Heart right ventricle (tissue), 16 donors: ENCODE measurements at regions not wholly inside any gene's neighbourhood (a gene's known extent, or its start where the extent isn't known, plus 50 kb on each side); places are given as distances from the start of the nearest gene placed in this dataset.

Experiments used
- ATAC-seq, 8 donors: fragments of 200-7000 bp; cut with Tn5 transposase; one replicate each; pipeline ENCODE4 v1.9.1; 2020; ENCODE audit warnings: mild to moderate bottlenecking in 8 of 8, moderate library complexity in 8 of 8, moderate number of reproducible peaks in 1 of 8
- DNase-seq, 2 donors: peaks; one replicate each; pipeline ENCODE4 v3.0.0-alpha.2; 2020
- H3K27ac ChIP-seq, 10 donors: fragments of 200-600 bp; sonication (generic) in 2 of 10; one replicate each; pipeline versions ENCODE4 v1.5.0 to v1.8.0; 2020 to 2022; ENCODE audit warnings: mild to moderate bottlenecking in 3 of 10
- H3K27me3 ChIP-seq, 7 donors: fragments of 200-600 bp; one replicate each; pipeline ENCODE4 v1.8.0; 2021 to 2022; ENCODE audit warnings: mild to moderate bottlenecking in 2 of 7
- H3K36me3 ChIP-seq, 9 donors: fragments of 200-600 bp; sonication (generic) in 1 of 9; one replicate each; pipeline versions ENCODE4 v1.5.0 to v1.8.0; 2020 to 2022; ENCODE audit warnings: mild to moderate bottlenecking in 2 of 9
- H3K4me1 ChIP-seq, 9 donors: fragments of 200-600 bp; sonication (generic) in 1 of 9; one replicate each; pipeline versions ENCODE4 v1.5.0 to v1.8.0; 2020 to 2022; ENCODE audit warnings: mild to moderate bottlenecking in 4 of 9
- H3K4me3 ChIP-seq, 10 donors: fragments of 200-600 bp; sonication (generic) in 2 of 10; one replicate each; pipeline versions ENCODE4 v1.5.0 to v1.8.0; 2020 to 2022; ENCODE audit warnings: mild to moderate bottlenecking in 7 of 10, moderate library complexity in 2 of 10
- H3K9me3 ChIP-seq, 11 donors: fragments of 200-600 bp in 10 of 11; sonication (generic) in 2 of 11; one replicate each; pipeline versions ENCODE4 v1.5.0 to v1.8.0; 2013 to 2022; ENCODE audit warnings: mild to moderate bottlenecking in 2 of 11, control low read depth in 1 of 11, moderate library complexity in 1 of 11
- CTCF ChIP-seq, 9 donors: fragments of 200-600 bp; sonication (generic) in 2 of 9; IDR thresholded peaks; one replicate each; pipeline versions ENCODE4 v1.5.0 to v1.8.0; 2021 to 2022; ENCODE audit warnings: antibody characterized with exemption in 9 of 9, mild to moderate bottlenecking in 5 of 9, moderate library complexity in 1 of 9
- WGBS, 2 donors: extraction: QIAGEN DNeasy Blood & Tissue Kit; methylation state at CpG; one replicate each; pipeline ENCODE4 v1.1.7; 2013; ENCODE audit warnings: inconsistent platforms in 1 of 2; 5-methylcytosine and 5-hydroxymethylcytosine counted together
- intact Hi-C, 10 donors: fragments of 100-400 bp; cut with DNase I; formaldehyde crosslinking; loops; one replicate each; pipeline versions ENCODE4 v1.11.1 to v1.14.2; 2022
- donor health status: Arrhythmogenic right ventricular cardiomyopathy.
- donor health status: ischemic (EF 13 %, LVEDD 7.1; RV severe dilation, severe dysfunction).
- donor health status: healthy with polysubstance abuse.
- donor health status: DM: no; HTN: yes; CAD: no.
- donor health status: DM: no; HTN: no; CAD: no.
- donor health status: ischemic (EF 25% LVEDD 6.9; RV normal size, moderate dysfunction).
- donor health status: ischemic (EF 25% LVEDD 5.7; RV mildly dilated, moderate dysfunction).
- donor health status: healthy.
- donor health status: DM: yes; HTN: yes; CAD: no.
- donor health status: Ischemic cardiomyopathy.
- donor health status: ischemic (EF 35%, LVEDD 5.7; RV mildly dilated, moderate dysfunction).
- donor health status: nonischemic (EF 11% LVEDD 7.7; RV severe dilation, severe dysfunction).
- donor health status: DM: yes; HTN: yes; CAD: no.
- donor health status: PGD.
- donor health status: ischemic (EF 29% LVEDD 5.4; RV normal size, mild dysfunction).
- donor health status: nonischemic (EF 23%, LVEDD 6.1; RV moderate dilation, normal function).

GRCh38 chr12:124684496-124684895 is 117.1 kb upstream of the NCOR2 start:
- 53 to 57% methylated on average over 7 of the region's 7 CpGs for WGBS, 2 donors
- H3K36me3 ChIP-seq, result no peaks in the 10 kb centered on the region
- no peaks in the 10 kb centered on the region for H3K27me3 ChIP-seq
- DNase-seq (no peak), ATAC-seq (peak in 1 of 8 donors; percentile 5)
- H3K4me1 ChIP-seq, result peaks cover 25 to 98% (median 78%) of the 10 kb centered on the region in 9 donors
- H3K27ac ChIP-seq, result peak overlapping the region; percentile 47 to 91 (median 80)
- intact Hi-C loops, result loop anchor here in 5 of 10 donors (5.0 to 10.0 kb wide), 6 partner anchors 63 to 300 kb away; partner anchors contain the start of gene NCOR2 (in 4 of the 5)
- TF ChIP-seq CTCF (IDR thresholded peaks at IDR 0.05), result no peak
- peaks cover 0 to 5% (median 0%) of the 10 kb centered on the region in 11 donors for H3K9me3 ChIP-seq
- peak overlapping the region in 3 of 10 donors; percentile 27 to 33 (median 31) for H3K4me3 ChIP-seq

DNA sequence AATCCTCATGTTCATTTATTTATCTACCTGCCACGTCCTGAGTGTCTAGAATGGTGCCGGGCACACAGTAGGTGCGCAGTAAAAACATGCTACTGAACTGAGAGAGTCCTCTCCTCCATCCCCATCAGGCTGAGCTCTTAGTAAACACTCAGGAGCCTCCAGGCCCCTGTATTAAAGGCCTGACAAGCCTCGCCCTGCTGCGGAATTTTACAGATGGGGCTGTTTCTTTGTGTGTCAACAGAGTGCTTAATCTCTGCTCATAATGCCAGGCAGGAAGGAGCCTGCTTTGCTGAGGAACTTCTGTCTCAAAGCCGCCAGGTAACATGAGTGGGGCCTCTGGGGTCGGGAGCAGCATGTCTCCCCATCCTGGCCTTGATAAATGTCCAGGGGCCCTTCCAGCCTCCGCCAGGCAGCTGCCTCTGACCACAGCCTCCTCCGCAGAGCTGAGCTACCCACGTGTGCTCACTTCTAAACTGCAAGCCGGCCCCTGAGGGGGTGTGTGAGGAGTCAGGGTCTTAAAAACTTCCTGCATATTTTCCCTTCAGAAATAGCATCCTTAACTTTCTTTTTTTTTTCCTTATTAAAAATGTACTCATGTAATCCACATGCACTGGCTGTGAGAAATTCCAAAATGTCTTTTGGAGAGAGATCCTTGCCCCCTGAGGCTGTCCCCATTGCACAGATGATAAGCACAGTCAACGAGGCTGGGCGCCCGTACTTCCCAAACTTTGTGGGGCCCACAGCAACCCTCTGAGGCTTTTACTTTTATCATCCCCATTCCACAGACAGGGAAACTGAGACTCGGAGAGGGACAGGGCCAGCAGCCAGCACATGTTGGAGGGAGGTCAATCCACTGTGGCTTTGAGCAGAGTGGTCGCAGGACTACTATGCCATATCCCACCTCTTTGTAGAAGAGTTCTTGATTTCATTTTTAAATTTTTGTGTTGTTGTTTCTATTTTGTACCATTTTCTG is 116.0 kb upstream of the NCOR2 start:
- 85 to 89% methylated on average over 16 of the region's 16 CpGs for WGBS, 2 donors
- intact Hi-C loops, result loop anchor here in 5 of 10 donors (2.0 to 10.0 kb wide), 7 partner anchors 57 to 299 kb away; partner anchors contain the start of gene NCOR2 (in 4 of the 5)
- Histone ChIP-seq H3K27ac (peak overlapping the region in 9 of 10 donors; percentile 19 to 91 (median 80)), H3K36me3 (no peaks in the 10 kb centered on the region), H3K9me3 (peaks cover 0 to 5% (median 0%) of the 10 kb centered on the region in 11 donors), H3K4me3 (no peak overlapping the region), H3K27me3 (no peaks in the 10 kb centered on the region), H3K4me1 (peaks cover 27 to 98% (median 75%) of the 10 kb centered on the region in 9 donors)
- no peak for TF ChIP-seq CTCF (IDR thresholded peaks at IDR 0.05)
- DNase-seq, result no peak
- no peak for ATAC-seq

GRCh38 chr12:124682425-124683151 is 115.2 kb upstream of the NCOR2 start:
- DNase-seq (no peak), ATAC-seq (no peak)
- WGBS, 2 donors, result 88 to 89% methylated on average over 17 of the region's 17 CpGs
- H3K4me1 ChIP-seq, result peaks cover 27 to 92% (median 66%) of the 10 kb centered on the region in 9 donors
- no peak for TF ChIP-seq CTCF (IDR thresholded peaks at IDR 0.05)
- no peak overlapping the region for H3K4me3 ChIP-seq
- intact Hi-C loops, result loop anchor here in 5 of 10 donors (2.0 to 10.0 kb wide), 7 partner anchors 56 to 298 kb away; partner anchors contain the start of gene NCOR2 (in 4 of the 5)
- peaks cover 0 to 5% (median 0%) of the 10 kb centered on the region in 11 donors for H3K9me3 ChIP-seq
- H3K36me3 ChIP-seq, result no peaks in the 10 kb centered on the region
- no peaks in the 10 kb centered on the region for H3K27me3 ChIP-seq
- H3K27ac ChIP-seq, result peak overlapping the region; percentile 11 to 91 (median 78)
